ENCODE measurements at regions not wholly inside any gene's neighbourhood (a gene's known extent, or its start where the extent isn't known, plus 50 kb on each side); places are given as distances from the start of the nearest gene placed in this dataset.

DNA sequence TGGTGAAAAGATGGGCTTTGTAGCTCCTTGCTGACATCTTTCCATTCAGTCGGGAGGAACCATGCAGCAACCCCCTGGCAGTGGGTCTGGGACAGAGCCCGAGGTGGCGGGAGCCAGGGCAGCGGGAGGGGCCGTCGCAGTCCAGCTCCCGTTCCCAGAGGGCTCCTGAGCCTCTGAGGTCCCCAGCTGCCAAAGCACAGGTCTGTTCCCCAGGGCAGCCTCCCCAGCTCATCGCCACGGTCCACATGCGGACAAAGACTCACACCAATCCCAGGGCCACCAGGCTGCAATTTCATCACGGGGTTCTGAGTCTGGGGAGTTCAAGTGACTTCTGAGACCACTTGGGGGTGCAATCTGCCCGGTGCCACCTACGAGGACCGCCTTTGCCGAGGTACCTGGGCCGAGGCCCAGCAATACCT lies 196.0 kb downstream of the RBFOX3 start:
- WGBS, 2 donors (ENCODE audit: low coverage in 1 of 2), result no CpG with 5 or more reads among the region's 16 CpGs
- no peak for ATAC-seq
- H3K9me3 ChIP-seq, result no peaks in the 10 kb centered on the region
- TF ChIP-seq POLR2A (IDR thresholded peaks at IDR 0.05) (no peak), POLR2AphosphoS5 (IDR thresholded peaks at IDR 0.05) (no peak), EP300 (IDR thresholded peaks at IDR 0.05) (no peak)
- TF ChIP-seq, protein P1, sequence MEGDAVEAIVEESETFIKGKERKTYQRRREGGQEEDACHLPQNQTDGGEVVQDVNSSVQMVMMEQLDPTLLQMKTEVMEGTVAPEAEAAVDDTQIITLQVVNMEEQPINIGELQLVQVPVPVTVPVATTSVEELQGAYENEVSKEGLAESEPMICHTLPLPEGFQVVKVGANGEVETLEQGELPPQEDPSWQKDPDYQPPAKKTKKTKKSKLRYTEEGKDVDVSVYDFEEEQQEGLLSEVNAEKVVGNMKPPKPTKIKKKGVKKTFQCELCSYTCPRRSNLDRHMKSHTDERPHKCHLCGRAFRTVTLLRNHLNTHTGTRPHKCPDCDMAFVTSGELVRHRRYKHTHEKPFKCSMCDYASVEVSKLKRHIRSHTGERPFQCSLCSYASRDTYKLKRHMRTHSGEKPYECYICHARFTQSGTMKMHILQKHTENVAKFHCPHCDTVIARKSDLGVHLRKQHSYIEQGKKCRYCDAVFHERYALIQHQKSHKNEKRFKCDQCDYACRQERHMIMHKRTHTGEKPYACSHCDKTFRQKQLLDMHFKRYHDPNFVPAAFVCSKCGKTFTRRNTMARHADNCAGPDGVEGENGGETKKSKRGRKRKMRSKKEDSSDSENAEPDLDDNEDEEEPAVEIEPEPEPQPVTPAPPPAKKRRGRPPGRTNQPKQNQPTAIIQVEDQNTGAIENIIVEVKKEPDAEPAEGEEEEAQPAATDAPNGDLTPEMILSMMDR (IDR thresholded peaks at IDR 0.05), result no peak
- no peaks in the 10 kb centered on the region for H3K36me3 ChIP-seq
- H3K27me3 ChIP-seq, result peaks cover 63% of the 10 kb centered on the region
- H3K4me1 ChIP-seq, result peaks cover 0 to 25% (median 0%) of the 10 kb centered on the region in 3 donors
- no peak overlapping the region for H3K27ac ChIP-seq
- H3K4me3 ChIP-seq, result no peak overlapping the region

DNA sequence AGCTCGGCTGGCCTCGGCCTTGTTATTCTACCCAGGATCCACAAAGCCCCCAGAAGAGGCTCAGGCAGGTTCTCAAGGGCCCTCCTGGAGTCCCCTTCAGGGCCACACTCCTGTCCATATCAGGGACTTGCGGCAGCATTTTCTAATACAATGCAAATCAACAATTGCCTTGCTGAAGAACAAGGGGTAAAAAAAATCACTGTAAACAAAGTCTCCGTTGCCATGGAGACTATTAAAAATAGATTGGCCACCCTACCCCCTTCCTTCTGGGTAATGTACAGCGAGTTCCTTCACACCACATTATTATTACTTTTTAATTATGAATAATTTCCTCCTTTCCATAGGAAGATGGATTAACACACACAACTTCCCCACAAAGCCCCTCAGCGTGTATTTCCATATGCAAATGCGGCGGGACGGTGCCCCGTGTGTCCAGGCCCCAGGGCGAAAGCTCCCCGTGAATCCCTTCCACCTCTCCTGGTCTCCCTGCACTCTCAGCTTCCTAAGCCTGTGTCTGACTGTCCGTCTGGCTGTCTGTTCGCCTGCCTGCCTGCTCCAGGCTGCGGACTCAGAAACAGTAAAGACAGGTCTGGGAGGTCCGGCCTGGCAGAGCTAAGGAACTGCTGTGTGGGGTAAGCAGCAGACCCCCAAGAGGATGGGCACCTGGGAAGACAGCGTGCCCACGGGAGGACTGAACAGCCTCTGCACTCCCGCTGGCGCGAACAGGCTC lies 196.6 kb downstream of the RBFOX3 start:
- H3K36me3 ChIP-seq, result no peaks in the 10 kb centered on the region
- H3K4me3 ChIP-seq, result no peak overlapping the region
- peaks cover 64% of the 10 kb centered on the region for H3K27me3 ChIP-seq
- no peak overlapping the region for H3K27ac ChIP-seq
- no peaks in the 10 kb centered on the region for H3K9me3 ChIP-seq
- no peak for ATAC-seq
- TF ChIP-seq POLR2AphosphoS5 (IDR thresholded peaks at IDR 0.05), result no peak
- H3K4me1 ChIP-seq, result peaks cover 0 to 25% (median 0%) of the 10 kb centered on the region in 3 donors
- 24 to 36% methylated on average over 4 to 6 of the region's 21 CpGs for WGBS, 2 donors (ENCODE audit: low coverage in 1 of 2)

DNA sequence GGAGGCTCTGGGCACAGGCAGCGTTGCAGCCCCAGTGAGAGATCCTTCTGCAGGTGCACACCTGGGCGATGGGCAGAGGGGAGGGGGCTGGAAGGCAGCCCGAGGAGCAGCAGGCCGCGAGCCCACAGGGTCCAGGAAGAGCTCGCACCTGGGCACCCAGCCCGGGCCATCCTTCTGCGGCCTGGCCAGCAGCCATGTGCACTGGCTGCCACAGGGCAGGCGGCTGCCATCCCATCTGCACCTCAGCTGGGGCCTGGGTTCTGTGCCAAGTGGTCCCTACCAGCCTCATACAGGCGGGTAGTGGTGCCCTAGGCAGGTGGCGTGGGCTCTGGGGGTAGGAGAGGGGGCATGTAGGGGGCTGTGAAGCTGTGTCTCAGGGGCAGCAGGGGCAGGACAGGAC lies 197.2 kb downstream of the RBFOX3 start:
- TF ChIP-seq POLR2A (IDR thresholded peaks at IDR 0.05), result no peak
- no peak for TF ChIP-seq EP300 (IDR thresholded peaks at IDR 0.05)
- TF ChIP-seq, protein P1 (IDR thresholded peaks at IDR 0.05), result no peak
- no peak for TF ChIP-seq POLR2AphosphoS5 (IDR thresholded peaks at IDR 0.05)
- peaks cover 66% of the 10 kb centered on the region for H3K27me3 ChIP-seq
- H3K27ac ChIP-seq, result no peak overlapping the region
- peaks cover 0 to 25% (median 0%) of the 10 kb centered on the region in 3 donors for H3K4me1 ChIP-seq
- ATAC-seq, result no peak
- no peaks in the 10 kb centered on the region for H3K36me3 ChIP-seq
- no peaks in the 10 kb centered on the region for H3K9me3 ChIP-seq
- no peak overlapping the region for H3K4me3 ChIP-seq
- WGBS, 2 donors (ENCODE audit: low coverage in 1 of 2), result 34% methylated on average over 5 of the region's 11 CpGs; no CpG with 5 or more reads in 1 of the 2 donors

DNA sequence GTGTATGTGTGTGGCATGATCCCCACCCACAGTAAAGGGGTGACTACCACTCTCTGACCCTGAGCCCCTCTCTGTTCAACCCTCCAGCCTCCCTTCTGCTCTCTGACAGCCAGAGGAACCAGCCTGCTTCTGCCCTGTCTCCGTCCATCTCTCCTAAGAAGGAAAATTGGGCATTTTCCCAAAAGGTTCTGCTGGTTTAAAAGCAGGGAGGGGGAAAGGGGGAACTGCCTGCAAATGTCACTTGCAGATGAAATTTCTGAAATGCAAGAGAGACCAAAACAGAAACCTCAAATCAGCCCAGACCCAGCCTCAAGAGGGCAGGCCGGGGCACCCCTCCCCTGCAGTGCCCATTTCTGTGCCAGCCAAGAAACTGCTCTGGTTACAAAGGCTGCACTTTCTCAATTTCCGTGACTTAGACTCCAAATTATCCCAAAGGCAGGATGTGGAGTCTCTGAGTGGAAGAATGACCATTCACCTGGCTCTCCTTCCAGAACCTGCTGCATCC lies 197.9 kb downstream of the RBFOX3 start:
- no peak overlapping the region for H3K4me3 ChIP-seq
- peaks cover 0 to 25% (median 0%) of the 10 kb centered on the region in 3 donors for H3K4me1 ChIP-seq
- TF ChIP-seq, protein P1 (IDR thresholded peaks at IDR 0.05), result no peak
- no peak for TF ChIP-seq POLR2AphosphoS5 (IDR thresholded peaks at IDR 0.05)
- no peak for TF ChIP-seq POLR2A (IDR thresholded peaks at IDR 0.05)
- no peak for TF ChIP-seq EP300 (IDR thresholded peaks at IDR 0.05)
- WGBS, 2 donors (ENCODE audit: low coverage in 1 of 2), result 47% methylated on average over 2 of the region's 3 CpGs; no CpG with 5 or more reads in 1 of the 2 donors
- ATAC-seq, result no peak
- H3K27me3 ChIP-seq, result peaks cover 73% of the 10 kb centered on the region
- no peaks in the 10 kb centered on the region for H3K9me3 ChIP-seq
- H3K27ac ChIP-seq, result no peak overlapping the region
- no peaks in the 10 kb centered on the region for H3K36me3 ChIP-seq

DNA sequence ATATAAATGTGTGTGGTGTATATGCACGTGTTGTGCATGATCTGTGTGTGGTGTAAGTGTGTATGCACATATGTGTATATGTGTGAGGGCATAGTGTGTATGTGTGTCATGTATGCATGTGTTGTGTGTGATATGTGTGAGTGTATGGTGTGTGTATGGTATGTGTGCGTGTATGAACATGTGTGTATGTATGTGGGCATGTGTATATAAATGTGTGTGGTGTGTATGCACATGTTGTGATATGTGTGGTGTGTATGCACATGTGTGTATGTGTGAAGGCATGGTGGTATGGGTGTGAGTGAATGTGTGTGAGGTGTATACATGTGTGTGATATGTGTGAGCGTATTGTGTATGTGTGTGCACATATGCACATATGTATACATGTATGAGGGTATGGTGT lies 198.7 kb downstream of the RBFOX3 start:
- Histone ChIP-seq H3K9me3 (no peaks in the 10 kb centered on the region), H3K27me3 (peaks cover 81% of the 10 kb centered on the region), H3K4me3 (no peak overlapping the region), H3K36me3 (no peaks in the 10 kb centered on the region), H3K4me1 (peaks cover 0 to 25% (median 0%) of the 10 kb centered on the region in 3 donors), H3K27ac (no peak overlapping the region)
- 76 to 85% methylated on average over 3 of the region's 3 CpGs for WGBS, 2 donors (ENCODE audit: low coverage in 1 of 2)
- ATAC-seq, result no peak
- TF ChIP-seq POLR2AphosphoS5 (IDR thresholded peaks at IDR 0.05), result no peak
- no peak for TF ChIP-seq POLR2A (IDR thresholded peaks at IDR 0.05)
- no peak for TF ChIP-seq EP300 (IDR thresholded peaks at IDR 0.05)
- TF ChIP-seq, protein P1 (IDR thresholded peaks at IDR 0.05), result no peak
